Pulmonary artery endothelial cell (primary cell): ENCODE measurements at regions not wholly inside any gene's neighbourhood (a gene's known extent, or its start where the extent isn't known, plus 50 kb on each side); places are given as distances from the start of the nearest gene placed in this dataset.
"Not testable (repeated sequence)": the region's sequence is repeated elsewhere in the genome, so short reads cannot be mapped to it uniquely, and the experiment has no call there.

Experiments used
- DNase-seq: peaks from one replicate; pipeline ENCODE4 v3.0.0-alpha.2; 2011; ENCODE audit warnings: low read depth, low spot score

- DNase-seq, result no peak
These were observed 647.3 kb downstream of the TBC1D22A start for GRCh38 chr22:47409539-47410275.

DNA sequence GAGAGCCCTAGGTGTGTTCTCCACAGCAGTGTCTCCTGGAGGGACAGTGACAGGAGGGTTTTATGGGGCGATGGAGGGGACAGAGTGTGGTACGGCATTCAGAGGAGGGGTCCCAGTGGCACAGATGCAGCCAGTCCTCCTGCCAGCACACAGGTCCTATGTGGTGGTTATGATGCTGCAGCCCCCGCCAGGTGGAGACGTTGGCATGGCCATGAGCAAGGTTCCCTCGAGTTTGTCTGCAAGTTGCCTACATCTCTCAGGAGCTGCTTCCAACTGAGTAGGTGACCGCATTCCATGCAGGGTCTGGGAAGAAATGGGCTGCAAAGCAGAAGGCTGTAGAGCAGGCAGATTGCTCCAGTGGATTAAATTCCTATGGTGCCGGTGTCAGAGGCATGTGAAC is 646.0 kb downstream of the TBC1D22A start:
- no peak for DNase-seq

- DNase-seq, result no peak
These were observed 645.1 kb downstream of the TBC1D22A start for GRCh38 chr22:47407461-47408025.

- no peak for DNase-seq
These were observed 644.4 kb downstream of the TBC1D22A start for GRCh38 chr22:47406896-47407295.

- no peak for DNase-seq
These were observed 643.9 kb downstream of the TBC1D22A start for GRCh38 chr22:47406180-47406834.

DNA sequence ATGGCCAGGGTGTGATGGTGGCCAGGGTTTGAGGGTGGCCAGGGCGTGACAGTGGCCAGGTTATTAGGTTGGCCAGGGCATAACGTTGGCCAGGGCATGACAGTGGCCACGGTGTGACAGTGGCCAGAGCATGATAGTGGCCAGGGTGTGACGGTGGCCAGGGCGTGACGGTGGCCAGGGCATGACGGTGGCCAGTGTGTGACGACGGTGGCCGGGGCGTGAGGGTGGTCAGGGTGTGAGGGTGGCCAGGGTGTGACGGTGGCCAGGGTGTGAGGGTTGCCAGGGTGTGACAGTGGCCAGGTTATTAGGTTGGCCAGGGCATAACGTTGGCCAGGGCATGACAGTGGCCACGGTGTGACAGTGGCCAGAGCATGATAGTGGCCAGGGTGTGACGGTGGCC is 642.8 kb downstream of the TBC1D22A start:
- not testable (repeated sequence) for DNase-seq

DNA sequence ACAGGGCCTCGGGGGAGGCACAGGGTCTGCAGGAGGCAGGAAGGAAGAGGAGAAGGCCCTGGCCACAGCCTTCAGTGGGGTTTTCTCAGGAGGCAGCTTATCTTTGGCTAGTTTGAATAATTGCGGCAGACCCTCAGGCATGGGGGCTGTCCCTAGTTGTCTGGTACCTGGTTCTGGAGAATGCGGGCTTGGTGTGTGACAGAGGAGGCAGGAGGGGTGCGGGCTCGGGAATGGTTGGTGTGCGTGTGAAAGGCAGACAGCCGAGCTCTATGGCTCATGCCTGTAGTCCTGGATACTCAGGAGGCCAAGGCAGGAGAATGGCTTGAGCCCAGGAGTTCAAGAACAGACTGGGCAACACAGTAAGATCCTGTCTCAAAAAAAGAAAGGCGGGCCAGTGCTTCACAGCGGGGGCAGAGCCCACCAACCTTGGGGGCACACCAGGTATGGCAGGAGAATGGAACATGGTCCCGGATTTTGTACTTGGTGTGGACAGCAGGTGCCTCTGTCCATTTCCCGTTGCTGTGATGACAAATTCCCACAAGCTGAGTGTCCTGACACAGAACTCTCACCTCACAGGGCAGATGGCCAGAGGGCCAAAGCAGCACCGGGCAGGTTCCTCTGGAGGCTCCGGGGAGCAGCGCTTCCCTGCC is 640.6 kb downstream of the TBC1D22A start:
- DNase-seq, result no peak

- no peak for DNase-seq
These were observed 639.7 kb downstream of the TBC1D22A start for GRCh38 chr22:47401976-47402770.

DNA sequence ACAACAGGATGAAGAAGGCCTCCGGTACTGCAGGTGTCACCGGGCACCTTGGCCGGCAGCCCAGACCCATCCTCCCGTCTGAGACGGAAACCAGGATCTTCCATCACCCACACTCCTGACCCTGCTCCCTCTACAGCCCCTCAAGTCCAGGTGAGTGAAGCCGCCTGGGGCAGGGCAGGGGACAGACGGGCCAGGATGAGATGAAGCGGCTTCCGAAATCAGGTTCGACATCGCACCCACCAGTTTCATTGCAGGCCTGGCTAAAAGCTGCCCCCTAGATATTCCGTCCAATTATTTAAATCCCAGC is 639.1 kb downstream of the TBC1D22A start:
- DNase-seq, result no peak

- DNase-seq, result no peak
These were observed 638.5 kb downstream of the TBC1D22A start for GRCh38 chr22:47400701-47401591.

GRCh38 chr22:47400131-47400530 is 637.7 kb downstream of the TBC1D22A start:
- DNase-seq, result not testable (repeated sequence)

DNA sequence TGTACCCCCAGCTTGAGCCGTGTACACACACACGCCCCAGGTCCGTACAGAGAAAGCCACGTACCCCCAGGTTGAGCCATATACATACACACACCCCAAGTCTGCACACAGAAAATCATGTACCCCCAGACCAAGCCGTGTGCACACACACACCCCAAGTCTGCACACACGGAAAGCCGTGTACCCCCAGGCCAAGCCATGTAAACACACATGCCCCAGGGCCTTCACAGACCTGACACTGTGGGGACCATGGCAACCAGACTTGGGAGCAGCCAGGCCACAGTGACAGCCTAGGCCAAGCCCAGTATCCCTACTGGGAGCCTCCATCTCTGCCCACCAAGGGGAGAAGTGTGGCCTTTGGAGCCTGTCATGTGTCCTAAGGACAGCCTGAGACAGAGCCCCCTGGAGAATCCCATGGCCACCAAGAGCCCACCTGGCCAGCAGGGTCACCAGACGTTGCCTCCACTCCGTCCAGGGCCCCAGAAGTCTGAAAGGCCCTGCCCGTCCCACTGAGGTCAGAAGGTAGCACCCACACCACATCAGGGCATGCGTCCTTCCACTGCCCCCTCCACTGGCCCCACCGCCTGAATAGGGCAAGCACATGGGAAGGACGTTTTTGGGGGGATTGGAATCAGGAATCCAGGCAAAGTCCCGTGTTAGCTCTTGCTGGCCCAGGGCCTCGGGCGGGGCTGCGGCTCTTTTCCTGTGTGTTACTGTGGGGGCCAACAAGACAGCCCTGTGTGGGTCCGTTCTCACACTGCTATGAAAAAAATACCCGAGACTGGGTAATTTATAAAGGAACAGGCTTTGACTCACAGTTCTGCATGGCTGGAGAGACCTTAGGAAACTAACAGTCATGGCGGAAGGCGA is 636.7 kb downstream of the TBC1D22A start:
- no peak for DNase-seq

DNA sequence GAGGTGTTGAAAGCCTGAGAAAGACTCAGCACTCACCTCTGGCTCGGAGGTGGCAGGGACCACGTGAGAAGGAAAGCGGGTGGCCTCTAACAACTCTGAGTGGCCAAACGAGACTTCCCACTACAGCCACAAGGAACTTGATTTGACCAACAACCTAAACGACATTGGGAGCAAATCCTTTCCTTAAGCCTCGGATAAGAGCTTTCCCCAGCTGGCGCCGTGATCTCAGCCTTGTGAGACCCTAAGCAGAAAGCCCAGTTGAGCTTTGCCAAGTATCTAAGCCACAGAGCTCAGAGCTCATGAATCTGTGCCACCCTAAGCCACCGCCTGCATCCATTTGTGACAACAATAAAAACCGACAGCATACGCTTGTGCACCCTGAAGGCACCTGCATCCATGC is 636.0 kb downstream of the TBC1D22A start:
- no peak for DNase-seq

GRCh38 chr22:47397673-47398072 is 635.2 kb downstream of the TBC1D22A start:
- DNase-seq, result no peak

- DNase-seq, result no peak
These were observed 634.1 kb downstream of the TBC1D22A start for GRCh38 chr22:47396515-47396914.

DNA sequence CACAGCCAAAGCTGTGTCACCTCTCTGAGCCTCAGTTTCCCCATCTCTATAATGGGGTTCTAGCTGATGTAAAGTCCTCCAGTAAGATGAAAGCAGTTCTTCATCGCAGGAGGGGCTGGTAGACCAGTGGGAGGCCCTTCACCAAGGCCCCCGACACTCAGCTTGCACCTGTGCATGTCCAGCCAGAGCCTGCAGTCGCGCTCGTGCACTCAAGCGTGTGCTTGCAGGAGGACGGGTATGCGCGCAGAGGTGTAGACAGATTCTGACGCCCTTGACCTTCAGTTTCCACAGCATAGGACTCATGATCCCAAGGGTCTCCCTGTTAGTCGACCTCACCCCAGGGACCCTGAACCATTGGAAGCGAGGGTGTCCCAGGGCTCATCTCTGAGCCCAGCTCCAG is 633.7 kb downstream of the TBC1D22A start:
- no peak for DNase-seq

DNA sequence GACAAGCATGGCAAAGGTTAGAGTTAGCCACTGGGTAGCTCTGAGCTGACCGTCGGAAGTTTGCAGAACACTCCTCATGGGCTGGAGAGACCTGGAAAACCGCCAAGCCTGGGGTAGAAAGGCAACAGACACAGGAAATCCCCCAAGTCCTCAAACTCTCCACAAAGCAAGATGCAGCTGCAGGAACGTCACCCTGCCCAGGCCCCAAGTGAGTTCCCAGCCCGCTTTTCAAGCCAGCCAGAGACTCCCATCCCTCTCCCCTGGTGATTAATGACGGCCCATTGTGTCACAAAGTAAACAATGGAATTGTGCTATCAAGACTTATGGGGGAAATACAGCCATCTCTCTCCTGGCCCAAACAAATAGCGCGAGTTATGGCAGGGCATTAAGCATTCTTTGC is 633.0 kb downstream of the TBC1D22A start:
- DNase-seq, result no peak

DNA sequence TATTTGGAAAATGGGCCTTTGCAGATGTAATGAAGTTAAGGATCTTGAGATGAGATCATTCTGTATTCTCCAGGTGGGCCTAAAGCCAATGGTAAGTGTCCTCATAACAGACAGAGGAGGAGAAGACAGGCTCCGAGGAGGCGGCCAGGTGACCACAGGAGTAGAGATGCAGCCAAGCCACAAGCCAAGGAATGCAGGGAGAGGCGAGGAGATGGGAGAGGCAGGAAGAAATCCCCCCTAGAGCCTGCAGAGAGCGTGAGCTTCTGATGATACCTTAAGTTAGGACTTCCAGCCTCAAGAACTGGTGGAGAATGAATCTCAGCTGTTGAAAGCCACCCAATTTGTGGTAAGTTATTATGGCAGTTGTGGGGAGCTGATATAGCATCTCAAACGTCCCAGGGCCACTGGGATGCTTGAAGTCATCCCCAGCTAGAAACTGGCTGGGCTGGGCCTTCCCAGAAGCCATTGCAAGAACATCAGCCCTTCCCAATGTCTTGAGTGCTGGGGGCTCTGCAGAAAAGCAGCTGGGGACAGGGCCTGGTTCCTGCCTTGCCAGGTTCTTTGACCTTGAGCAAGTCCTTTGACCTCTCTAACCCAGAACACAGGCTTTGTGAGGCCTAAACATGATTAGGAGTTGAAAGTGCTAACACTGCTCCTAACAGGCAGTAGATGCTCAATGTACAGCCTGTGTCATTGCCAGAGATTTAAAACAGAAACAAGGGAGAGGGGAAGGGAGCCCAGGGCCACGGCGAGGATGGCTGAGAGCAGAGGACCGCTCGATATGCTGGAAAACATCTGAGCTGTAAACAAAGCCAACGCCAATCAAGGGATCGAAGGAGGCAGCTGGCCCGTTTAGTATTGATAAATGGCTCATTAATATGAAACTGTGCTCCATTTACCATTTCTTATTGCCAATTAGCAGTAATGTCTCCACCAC is 632.3 kb downstream of the TBC1D22A start:
- no peak for DNase-seq

DNA sequence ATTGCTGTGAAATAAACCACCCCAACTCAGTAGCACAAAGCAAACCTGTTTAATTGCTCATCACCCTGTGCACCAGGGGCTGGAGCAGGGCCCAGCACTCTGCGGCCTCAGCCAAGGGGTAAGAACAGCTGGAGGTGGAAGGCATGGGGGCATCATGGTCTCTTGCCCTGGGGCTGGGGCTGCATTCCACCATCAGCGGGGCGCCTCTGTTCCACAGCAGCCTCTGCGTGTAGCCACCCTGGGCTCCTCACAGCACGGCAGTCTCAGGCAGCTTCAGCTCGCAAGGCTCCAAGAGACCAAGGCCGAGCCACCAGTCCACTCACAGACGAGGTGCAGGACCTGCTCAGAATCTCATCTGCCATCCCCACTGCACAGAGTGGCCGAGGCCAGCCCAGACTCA is 630.7 kb downstream of the TBC1D22A start:
- no peak for DNase-seq
